Heart right ventricle (tissue), 16 donors: ENCODE measurements at regions not wholly inside any gene's neighbourhood (a gene's known extent, or its start where the extent isn't known, plus 50 kb on each side); places are given as distances from the start of the nearest gene placed in this dataset.

ENCODE experiments used
- ATAC-seq, 8 donors: fragments of 200-7000 bp; cut with Tn5 transposase; one replicate each; pipeline ENCODE4 v1.9.1; 2020; ENCODE audit warnings: mild to moderate bottlenecking in 8 of 8, moderate library complexity in 8 of 8, moderate number of reproducible peaks in 1 of 8
- DNase-seq, 2 donors: peaks; one replicate each; pipeline ENCODE4 v3.0.0-alpha.2; 2020
- H3K27ac ChIP-seq, 10 donors: fragments of 200-600 bp; sonication (generic) in 2 of 10; one replicate each; pipeline versions ENCODE4 v1.5.0 to v1.8.0; 2020 to 2022; ENCODE audit warnings: mild to moderate bottlenecking in 3 of 10
- H3K27me3 ChIP-seq, 7 donors: fragments of 200-600 bp; one replicate each; pipeline ENCODE4 v1.8.0; 2021 to 2022; ENCODE audit warnings: mild to moderate bottlenecking in 2 of 7
- H3K36me3 ChIP-seq, 9 donors: fragments of 200-600 bp; sonication (generic) in 1 of 9; one replicate each; pipeline versions ENCODE4 v1.5.0 to v1.8.0; 2020 to 2022; ENCODE audit warnings: mild to moderate bottlenecking in 2 of 9
- H3K4me1 ChIP-seq, 9 donors: fragments of 200-600 bp; sonication (generic) in 1 of 9; one replicate each; pipeline versions ENCODE4 v1.5.0 to v1.8.0; 2020 to 2022; ENCODE audit warnings: mild to moderate bottlenecking in 4 of 9
- H3K4me3 ChIP-seq, 10 donors: fragments of 200-600 bp; sonication (generic) in 2 of 10; one replicate each; pipeline versions ENCODE4 v1.5.0 to v1.8.0; 2020 to 2022; ENCODE audit warnings: mild to moderate bottlenecking in 7 of 10, moderate library complexity in 2 of 10
- H3K9me3 ChIP-seq, 11 donors: fragments of 200-600 bp in 10 of 11; sonication (generic) in 2 of 11; one replicate each; pipeline versions ENCODE4 v1.5.0 to v1.8.0; 2013 to 2022; ENCODE audit warnings: mild to moderate bottlenecking in 2 of 11, control low read depth in 1 of 11, moderate library complexity in 1 of 11
- WGBS, 2 donors: extraction: QIAGEN DNeasy Blood & Tissue Kit; methylation state at CpG; one replicate each; pipeline ENCODE4 v1.1.7; 2013; ENCODE audit warnings: inconsistent platforms in 1 of 2; 5-methylcytosine and 5-hydroxymethylcytosine counted together
- intact Hi-C, 10 donors: fragments of 100-400 bp; cut with DNase I; formaldehyde crosslinking; loops; one replicate each; pipeline versions ENCODE4 v1.11.1 to v1.14.2; 2022
- TF ChIP-seq, protein P1 (sequence below), 9 donors: fragments of 200-600 bp; sonication (generic) in 2 of 9; IDR thresholded peaks; one replicate each; pipeline versions ENCODE4 v1.5.0 to v1.8.0; 2021 to 2022; ENCODE audit warnings: antibody characterized with exemption in 9 of 9, mild to moderate bottlenecking in 5 of 9, moderate library complexity in 1 of 9
- donor health status: Arrhythmogenic right ventricular cardiomyopathy.
- donor health status: ischemic (EF 13 %, LVEDD 7.1; RV severe dilation, severe dysfunction).
- donor health status: healthy with polysubstance abuse.
- donor health status: DM: no; HTN: yes; CAD: no.
- donor health status: DM: no; HTN: no; CAD: no.
- donor health status: ischemic (EF 25% LVEDD 6.9; RV normal size, moderate dysfunction).
- donor health status: ischemic (EF 25% LVEDD 5.7; RV mildly dilated, moderate dysfunction).
- donor health status: healthy.
- donor health status: DM: yes; HTN: yes; CAD: no.
- donor health status: Ischemic cardiomyopathy.
- donor health status: ischemic (EF 35%, LVEDD 5.7; RV mildly dilated, moderate dysfunction).
- donor health status: nonischemic (EF 11% LVEDD 7.7; RV severe dilation, severe dysfunction).
- donor health status: DM: yes; HTN: yes; CAD: no.
- donor health status: PGD.
- donor health status: ischemic (EF 29% LVEDD 5.4; RV normal size, mild dysfunction).
- donor health status: nonischemic (EF 23%, LVEDD 6.1; RV moderate dilation, normal function).

GRCh38 chr12:125434131-125434530, 368.9 kb downstream of the AACS start:
- ATAC-seq (no peak), DNase-seq (no peak)
- intact Hi-C loops = no loop called here
- Histone ChIP-seq H3K36me3 (no peaks in the 10 kb centered on the region), H3K4me1 (no peaks in the 10 kb centered on the region), H3K9me3 (no peaks in the 10 kb centered on the region), H3K4me3 (no peak overlapping the region), H3K27me3 (peaks cover 0 to 13% (median 0%) of the 10 kb centered on the region in 7 donors), H3K27ac (no peak overlapping the region)
- TF ChIP-seq, protein P1, sequence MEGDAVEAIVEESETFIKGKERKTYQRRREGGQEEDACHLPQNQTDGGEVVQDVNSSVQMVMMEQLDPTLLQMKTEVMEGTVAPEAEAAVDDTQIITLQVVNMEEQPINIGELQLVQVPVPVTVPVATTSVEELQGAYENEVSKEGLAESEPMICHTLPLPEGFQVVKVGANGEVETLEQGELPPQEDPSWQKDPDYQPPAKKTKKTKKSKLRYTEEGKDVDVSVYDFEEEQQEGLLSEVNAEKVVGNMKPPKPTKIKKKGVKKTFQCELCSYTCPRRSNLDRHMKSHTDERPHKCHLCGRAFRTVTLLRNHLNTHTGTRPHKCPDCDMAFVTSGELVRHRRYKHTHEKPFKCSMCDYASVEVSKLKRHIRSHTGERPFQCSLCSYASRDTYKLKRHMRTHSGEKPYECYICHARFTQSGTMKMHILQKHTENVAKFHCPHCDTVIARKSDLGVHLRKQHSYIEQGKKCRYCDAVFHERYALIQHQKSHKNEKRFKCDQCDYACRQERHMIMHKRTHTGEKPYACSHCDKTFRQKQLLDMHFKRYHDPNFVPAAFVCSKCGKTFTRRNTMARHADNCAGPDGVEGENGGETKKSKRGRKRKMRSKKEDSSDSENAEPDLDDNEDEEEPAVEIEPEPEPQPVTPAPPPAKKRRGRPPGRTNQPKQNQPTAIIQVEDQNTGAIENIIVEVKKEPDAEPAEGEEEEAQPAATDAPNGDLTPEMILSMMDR (IDR thresholded peaks at IDR 0.05) = no peak
- 83 to 89% methylated on average over 9 of the region's 9 CpGs for WGBS, 2 donors

DNA sequence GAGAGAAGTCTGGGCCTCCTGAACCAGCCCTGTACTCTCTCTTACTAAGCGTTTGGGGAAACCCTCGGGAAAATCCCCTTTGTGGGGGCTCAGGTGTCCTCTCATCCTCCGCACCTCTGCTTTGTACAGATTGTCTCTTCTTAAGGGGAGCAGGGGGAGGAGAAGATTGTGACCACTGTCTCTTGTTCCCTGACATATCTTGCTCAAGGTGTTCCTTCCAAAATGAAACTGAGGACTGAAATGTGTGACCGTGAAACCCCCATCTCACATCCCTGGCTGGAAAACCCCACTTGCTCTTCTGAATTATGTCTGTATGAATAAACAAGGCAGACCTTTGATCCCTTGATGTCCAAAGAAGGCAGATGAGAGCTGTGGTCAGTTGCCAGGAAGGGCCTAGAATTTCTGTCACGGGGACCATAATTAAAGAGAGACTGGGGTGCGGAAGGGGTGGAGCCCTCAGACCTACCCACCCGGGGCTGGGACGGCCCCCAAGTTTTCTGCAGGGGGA, 369.8 kb downstream of the AACS start:
- intact Hi-C loops = no loop called here
- Histone ChIP-seq H3K4me1 (no peaks in the 10 kb centered on the region), H3K27ac (no peak overlapping the region), H3K27me3 (peaks cover 0 to 13% (median 0%) of the 10 kb centered on the region in 7 donors), H3K36me3 (no peaks in the 10 kb centered on the region), H3K4me3 (no peak overlapping the region), H3K9me3 (no peaks in the 10 kb centered on the region)
- ATAC-seq = no peak
- WGBS, 2 donors = 80 to 82% methylated on average over 8 of the region's 8 CpGs
- DNase-seq = no peak
- TF ChIP-seq, protein P1 (IDR thresholded peaks at IDR 0.05) = no peak

DNA sequence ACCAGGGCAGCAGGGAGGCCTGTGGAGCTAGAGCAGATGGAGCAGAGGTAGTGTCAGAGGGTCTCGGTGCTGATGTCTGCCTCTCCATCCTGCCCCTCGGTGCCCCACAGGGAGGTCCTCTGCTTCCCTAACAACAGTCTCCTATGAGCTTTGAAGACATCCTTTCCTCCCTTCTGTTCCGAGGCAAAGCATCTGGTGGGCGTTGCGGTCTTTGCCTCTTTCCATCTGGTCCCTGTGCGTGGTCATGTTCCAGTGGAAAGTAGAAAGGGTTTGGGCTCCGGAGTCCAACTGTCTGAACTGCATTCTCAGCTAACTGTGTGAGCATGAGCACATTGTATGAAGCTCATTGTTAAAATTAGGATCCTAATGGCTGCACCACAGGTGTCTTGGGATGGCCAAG, 370.6 kb downstream of the AACS start:
- DNase-seq (no peak), ATAC-seq (no peak)
- intact Hi-C loops = no loop called here

GRCh38 chr12:125436686-125437085, 371.5 kb downstream of the AACS start:
- intact Hi-C loops = no loop called here
- no peak for ATAC-seq
- H3K36me3 ChIP-seq = no peaks in the 10 kb centered on the region
- H3K4me3 ChIP-seq = no peak overlapping the region
- H3K27me3 ChIP-seq = peaks cover 0 to 13% (median 0%) of the 10 kb centered on the region in 7 donors
- no peaks in the 10 kb centered on the region for H3K4me1 ChIP-seq
- no peak overlapping the region for H3K27ac ChIP-seq
- TF ChIP-seq, protein P1 (IDR thresholded peaks at IDR 0.05) = no peak
- DNase-seq = no peak
- WGBS, 2 donors = 80 to 82% methylated on average over 2 of the region's 2 CpGs
- no peaks in the 10 kb centered on the region for H3K9me3 ChIP-seq

More for the DNA sequence above, 370.6 kb downstream of the AACS start:
- Histone ChIP-seq H3K4me3 (no peak overlapping the region), H3K27ac (no peak overlapping the region), H3K9me3 (no peaks in the 10 kb centered on the region), H3K36me3 (no peaks in the 10 kb centered on the region), H3K27me3 (peaks cover 0 to 13% (median 0%) of the 10 kb centered on the region in 7 donors), H3K4me1 (no peaks in the 10 kb centered on the region)
- WGBS, 2 donors = 85 to 86% methylated on average over 7 of the region's 7 CpGs
- TF ChIP-seq, protein P1 (IDR thresholded peaks at IDR 0.05) = no peak
